ENCODE measurements at regions not wholly inside any gene's neighbourhood (a gene's known extent, or its start where the extent isn't known, plus 50 kb on each side); places are given as distances from the start of the nearest gene placed in this dataset.
A peak's percentile ranks its signal among the peaks of the same experiment; 100 is the strongest.
"Not testable (repeated sequence)": the region's sequence is repeated elsewhere in the genome, so short reads cannot be mapped to it uniquely, and the experiment has no call there.

DNA sequence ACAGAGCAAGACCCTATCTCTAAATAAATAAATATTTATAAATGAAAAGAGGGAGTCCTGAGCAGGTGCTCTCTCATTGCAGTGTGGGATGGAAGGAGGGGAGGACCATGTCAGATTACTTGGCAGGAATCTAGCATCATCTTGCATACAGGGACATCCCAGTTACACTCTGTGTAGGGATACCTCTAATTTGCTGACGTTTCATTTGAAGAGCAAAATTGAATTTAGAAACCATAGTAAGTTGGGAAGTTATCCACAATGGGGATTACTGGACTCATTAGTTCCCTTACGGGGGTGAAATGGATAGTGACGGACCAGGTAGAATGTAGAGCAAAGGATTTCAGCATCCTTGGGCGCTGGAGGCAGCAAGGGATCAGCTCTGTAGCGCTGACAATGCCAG, 52.1 kb downstream of the ARHGEF18 start:
- no peak for DNase-seq

DNA sequence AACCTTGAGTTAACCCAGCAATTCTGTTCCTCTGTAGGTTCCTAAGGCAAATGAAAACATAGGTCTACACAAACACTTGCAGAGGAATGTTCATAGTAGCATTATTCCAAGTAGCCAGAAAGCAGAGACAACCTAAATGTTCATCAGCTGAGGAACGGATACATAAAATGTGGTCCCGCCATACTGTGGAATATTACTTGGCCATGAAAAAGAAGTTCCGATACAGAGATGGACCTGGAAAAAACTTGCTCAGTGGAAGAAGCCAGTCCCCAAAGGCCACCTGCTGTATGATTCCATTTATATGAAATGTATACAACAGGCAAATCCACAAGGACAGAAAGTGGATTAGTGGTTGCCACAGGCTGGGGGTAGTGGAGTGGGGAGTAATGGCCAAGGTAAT, 53.0 kb downstream of the ARHGEF18 start:
- no peak for DNase-seq

DNA sequence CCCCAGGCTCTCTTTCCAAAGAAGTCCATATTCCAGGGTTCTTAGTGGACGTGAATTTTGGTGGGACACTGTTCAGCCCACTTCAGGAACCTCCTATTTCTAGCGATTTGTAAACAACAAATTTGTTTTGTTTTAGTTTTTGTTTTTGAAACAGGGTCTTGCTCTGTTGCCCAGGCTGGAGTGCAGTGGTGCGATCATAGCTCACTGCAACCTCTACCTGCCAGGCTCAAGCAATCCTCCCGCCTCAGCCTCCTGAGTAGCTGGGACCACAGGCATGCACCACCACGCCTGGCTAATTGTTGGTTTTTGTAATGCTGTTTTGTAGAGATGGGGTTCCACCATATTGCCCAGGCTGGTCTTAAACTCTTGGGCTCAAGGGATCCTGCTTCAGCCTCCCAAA, 56.7 kb downstream of the ARHGEF18 start:
- DNase-seq, result not testable (repeated sequence)

DNA sequence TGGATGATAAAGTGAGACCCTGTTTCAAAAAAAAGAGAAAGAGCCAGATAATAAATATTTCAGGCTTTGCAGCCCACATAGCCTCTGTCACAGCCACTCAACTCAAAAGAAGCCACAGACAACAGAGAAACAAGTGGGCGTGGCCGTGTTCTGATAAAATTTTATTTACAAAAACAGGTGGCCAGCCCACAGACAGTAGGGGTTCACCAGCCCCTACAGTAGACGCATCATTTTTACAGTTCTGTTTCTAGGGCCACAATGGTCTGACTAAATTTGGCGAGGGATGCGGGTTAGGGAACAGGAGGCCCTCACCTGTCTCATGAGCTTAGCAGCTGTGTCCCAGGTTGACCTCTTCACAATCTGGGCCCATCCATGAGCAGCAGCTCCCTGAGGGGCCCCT, 59.5 kb downstream of the ARHGEF18 start:
- no peak for DNase-seq

DNA sequence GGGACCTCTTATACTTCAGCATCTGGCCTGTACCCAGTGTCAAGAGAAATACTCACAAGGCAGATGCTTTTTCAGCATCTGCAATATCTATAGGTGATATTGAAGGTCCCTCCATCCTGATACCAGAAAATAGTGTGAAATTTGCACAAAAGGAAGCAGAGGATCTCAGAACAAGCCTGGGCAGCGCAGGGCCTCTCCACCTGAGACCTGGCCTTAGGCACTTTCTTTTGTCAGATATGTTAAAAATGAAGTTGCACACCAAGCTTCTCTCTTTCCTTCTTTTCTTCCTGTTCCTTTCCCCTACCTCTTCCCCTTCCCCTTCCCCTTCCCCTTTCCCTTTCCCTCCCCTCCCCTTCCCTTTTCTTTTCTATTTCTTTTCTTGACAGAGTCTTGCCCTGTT, 62.2 kb downstream of the ARHGEF18 start:
- no peak for DNase-seq

DNA sequence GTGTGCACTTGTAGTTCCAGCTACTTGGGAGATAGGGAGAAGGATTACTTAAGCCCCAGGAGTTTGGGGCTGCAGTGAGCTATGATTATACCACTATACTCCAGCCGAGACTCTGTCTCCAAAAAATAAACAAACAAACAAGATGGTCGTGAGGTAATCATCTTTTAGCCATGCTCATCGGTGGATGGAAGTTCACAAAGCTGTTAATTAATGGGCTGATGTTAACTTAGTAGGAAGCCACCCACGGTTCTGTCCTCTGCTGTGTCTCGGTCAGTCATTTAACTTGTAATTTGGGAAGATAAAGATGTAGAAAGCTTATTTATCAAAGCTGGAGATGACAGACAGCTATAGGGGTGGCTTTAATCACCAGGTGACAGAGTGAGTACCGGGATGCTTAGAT, 64.9 kb downstream of the ARHGEF18 start:
- no peak for DNase-seq

DNA sequence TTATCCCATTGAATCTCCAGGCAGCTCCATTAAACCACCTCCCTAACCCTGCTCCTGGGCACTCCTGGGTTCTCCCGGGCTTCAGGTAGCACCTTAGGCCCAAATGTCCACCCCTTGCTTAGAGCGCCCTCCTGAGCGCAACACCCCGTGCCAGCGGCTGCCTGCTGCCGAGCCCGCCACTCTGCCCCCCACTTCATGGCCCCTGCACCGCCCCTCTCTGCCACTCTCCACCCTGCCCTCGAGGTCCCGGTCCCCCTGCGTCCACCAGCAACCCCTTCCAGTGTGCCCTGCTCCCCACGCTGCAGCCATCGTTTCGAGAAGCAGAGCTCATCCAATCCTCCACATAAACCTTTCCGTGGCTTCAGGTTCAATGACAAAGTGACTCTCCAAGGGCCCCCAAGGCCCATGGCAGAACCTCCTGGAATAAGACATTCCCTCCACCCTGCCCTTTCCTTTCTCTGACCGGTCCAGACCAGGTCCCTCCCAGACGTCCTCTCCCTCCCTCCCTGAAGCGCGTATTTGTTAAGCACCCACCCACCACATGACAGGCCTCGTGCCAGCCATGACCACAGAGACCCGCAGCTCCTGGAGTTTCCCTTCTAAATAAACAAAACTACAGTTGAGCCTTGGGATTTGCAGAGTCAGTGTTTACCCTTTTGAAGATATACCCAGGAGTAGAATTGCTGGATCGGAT, 66.6 kb downstream of the ARHGEF18 start:
- no peak for DNase-seq

DNA sequence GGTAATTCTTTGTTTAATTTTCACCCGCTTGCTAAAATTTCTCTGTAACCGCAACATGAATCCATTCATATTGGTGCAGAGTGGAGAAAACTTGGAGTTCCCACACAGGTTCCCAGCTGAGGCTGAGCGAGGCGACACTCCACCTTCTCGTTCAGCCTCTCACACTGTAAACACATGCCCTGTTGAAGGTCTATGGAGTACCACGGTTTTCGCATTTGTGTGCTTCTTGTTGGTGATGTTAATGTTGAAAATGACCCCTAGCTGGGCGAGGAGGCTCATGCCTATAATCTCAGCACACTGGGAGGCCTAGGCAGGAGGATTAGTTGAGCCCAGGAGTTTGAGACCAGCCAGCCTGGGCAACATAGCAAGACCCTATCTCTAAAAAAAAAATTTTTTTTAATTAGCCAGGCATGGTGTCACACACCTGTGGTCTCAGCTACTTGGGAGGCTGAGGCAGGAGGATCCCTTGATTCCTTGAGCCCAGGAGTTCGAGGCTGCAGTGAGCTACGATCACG, 67.2 kb downstream of the ARHGEF18 start:
- no peak for DNase-seq

DNA sequence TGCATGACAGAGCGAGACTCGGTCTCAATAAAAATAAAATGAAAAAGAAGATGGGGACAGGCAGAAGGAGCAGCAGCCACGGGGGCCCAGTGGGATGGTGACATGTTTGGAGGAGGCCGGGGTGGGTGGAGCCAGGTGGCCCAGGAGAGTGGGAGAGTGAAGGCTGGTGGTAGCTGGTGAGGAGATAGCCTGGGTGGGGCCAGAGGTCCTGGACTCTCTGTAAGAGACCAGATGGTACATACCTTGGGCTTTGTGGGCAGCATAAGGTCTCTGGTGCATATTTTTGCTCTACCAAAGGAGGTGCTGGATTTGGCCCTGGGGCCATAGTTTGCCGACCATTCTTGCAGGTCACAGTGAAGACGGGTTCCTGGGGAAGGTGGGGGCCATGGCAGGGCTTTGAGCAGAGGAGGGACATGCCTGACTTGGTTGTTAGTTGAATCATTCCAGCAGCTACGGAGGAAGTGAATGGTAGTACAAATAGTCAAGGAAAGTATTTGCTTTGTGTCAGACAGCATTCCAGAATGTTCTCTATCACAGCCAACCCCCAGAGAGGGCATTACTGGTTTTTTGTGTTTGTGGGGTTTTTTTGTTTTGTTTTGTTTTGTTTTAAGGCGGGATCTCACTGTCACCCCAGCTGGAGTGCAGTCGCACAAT, 69.1 kb downstream of the ARHGEF18 start:
- DNase-seq, result no peak

DNA sequence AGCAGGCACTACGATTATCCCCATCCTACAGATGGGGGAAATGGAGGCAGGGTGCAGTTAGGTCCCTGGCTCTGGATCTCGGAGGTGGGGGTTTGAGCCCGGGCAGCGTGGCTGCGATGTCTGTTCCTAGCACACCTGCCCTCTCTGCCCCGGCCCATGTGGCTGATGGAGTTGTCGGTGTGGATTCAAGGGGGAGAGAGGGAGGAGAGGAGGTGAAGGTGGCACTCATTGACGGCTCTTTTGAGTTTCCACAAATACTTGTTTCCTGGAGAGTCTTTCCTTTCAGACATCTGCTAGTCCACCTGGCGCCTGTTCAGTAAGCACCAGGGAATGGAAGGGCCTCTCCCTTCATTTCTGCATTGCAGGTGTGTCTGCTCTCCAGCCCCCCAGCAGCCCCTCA, 69.9 kb downstream of the ARHGEF18 start:
- DNase-seq, result peak; percentile 35

DNA sequence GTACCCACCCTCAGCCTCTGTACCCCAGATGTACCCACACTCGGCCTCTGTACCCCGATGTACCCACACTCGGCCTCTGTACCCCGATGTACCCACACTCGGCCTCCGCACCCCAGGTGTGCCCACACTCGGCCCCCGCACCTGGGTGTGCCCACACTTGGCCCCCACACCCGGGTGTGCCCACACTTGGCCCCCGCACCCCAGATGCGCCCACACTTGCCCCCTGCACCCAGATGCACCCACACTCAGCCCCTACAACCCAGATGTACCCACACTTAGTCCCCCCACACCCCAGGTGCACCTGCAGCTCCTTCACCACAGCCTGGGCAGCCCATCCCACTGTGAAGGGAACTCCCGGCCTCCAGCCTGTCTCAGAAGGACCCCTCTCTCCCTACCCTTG, 69.7 kb downstream of the PEX11G start:
- DNase-seq, result no peak

DNA sequence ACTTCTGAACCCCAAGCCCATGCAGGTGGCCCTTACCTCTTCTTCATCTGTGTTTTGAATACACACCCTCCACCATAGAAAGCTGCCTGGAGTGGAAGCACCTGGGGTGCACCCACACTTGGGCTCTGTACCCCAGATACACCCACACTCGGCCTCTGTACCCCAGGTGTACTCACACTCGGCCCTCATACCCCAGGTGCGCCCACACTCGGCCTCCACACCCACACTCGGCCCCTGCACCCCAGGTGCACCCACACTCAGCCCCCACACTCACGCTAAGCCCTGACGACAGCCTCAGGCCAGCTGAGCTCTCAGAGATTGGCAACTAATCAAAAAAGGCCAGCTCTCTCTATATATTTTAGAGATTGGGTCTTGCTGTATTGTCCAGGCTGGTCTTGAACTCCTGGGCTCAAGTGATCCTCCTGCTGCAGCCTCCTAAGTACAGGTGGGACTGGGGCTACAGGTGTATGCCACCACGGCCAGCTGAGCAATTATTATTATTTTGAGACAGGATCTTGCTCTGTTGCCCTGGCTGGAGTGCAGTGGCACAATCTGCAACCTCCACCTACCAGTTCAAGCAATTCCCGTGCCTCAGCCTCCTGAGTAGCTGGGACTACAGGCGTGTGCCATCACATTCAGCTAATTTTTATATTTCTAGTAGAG, 68.9 kb downstream of the PEX11G start:
- DNase-seq, result no peak

DNA sequence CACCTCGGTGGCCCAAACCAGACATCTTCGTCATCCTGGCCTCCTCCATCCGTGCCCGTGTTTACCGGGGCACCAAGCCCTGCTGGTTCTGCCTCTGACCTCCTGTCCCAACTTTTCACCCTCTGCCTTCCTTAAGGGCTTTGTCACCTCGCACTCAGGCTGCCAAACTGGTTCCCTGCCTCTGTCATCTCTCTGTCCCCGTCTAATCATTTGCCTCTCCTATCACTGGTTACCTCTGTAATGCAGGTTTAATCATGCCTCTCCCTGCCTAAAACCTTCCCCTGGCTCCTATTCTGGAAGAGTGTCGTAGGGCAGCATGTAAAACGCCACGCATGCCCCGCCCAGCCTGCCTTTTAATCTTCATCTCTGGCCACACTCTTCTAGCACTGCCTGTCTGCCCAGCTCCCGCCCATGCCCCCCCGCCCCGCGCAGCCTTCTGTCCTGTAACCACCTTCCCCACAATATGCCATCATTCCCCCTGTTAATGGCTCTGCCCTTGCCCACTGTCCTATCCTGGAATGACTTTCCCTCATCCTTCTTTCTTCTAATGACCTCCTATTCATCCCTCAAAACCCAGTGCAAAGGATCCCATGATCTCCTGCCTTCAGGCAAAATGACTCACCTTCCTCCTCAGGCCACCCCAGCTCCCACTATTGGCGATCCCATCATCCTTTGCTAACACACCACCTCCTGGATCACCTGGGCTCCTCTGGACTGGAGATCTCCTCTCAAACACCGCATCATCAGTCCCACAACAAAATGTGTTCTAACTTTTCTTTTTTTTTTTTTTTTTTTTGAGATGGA, 66.7 kb downstream of the PEX11G start:
- no peak for DNase-seq

Measured in NCI-H2171 (cell line).